GM18867 (cell line): ENCODE measurements at regions not wholly inside any gene's neighbourhood (a gene's known extent, or its start where the extent isn't known, plus 50 kb on each side); places are given as distances from the start of the nearest gene placed in this dataset.
"Not testable (repeated sequence)": the region's sequence is repeated elsewhere in the genome, so short reads cannot be mapped to it uniquely, and the experiment has no call there.

Source experiments
- ATAC-seq: cut with Tn5 transposase; IDR thresholded peaks from one replicate; pipeline ENCODE4 v1.9.1; 2021; ENCODE audit warnings: mild to moderate bottlenecking, moderate library complexity; ENCODE audit not compliant: unreplicated experiment

DNA sequence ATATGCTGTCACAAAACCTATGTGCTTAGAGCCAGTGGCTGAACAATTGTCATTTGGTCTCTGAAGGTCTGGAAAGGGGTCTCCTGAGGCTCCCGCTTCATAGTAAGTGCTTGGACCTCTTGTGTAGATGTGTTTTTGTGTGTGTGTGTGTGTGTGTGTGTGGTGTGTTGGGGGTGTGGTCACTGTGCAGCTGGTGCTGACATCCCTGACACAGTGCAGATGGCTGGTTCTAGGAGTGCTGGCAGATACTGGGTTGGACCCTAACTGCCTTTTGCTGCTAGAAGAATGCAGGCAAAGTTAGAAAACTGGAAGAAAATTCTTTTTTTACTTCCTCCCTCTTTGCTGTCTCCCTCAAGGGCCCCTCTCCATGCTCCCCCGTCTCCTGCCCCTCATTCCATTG is 1872.6 kb downstream of the ARAP2 start:
- no peak for ATAC-seq

DNA sequence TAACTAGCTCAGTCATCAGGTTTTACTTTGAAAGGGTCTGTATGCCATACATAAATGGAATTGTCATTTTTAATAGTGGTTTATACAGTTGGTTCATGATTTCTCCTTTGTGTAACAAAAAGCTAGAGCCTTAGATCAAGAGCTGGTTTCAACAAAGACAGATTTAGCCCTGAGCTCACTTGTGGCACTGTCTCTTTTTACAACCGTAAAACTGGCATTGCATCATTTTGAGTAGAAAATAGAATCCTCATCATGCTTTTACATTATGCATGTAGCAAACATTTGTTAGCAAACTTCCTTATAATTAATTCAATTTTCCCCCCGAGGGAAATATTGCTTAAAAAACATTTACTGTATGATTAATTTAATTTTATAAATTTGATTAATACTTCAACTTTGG is 1871.5 kb downstream of the ARAP2 start:
- ATAC-seq = no peak

DNA sequence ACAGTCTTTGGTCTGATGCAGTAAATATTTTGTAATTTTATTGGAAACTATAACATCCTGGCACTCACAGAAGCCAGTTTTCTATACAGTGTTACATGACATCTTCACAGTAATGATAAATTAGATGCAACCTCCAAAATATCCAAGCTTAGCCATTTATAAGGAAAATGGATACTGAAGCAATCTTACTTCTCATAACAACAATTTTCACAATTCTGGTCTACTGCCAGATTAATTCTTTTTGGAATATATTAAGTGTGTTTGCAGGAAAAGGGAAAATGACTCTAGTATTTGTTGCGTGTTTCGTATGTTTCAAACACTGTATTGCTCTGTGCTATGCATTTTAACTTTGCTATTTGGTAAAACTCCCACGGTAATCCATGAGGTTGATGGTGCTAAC is 1870.9 kb downstream of the ARAP2 start:
- no peak for ATAC-seq

DNA sequence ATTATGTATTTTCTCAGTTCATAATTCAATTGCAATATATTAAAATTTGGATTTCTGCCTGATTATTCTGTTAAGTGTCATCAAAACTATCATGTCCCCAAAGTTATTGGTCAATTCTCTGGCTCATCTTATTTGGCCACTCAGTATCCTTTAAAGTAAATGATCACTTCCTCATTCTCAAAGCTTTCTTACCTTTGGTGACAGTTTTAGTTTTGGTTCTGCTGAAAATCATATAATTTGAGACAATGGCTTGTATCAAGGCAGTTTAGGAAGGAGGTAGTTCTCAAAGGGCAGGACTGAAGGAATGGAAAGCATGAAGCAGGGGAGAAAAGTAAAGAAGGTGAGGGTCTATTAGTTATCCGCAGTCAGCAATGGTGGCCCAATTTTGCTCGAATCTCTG is 1832.1 kb downstream of the ARAP2 start:
- no peak for ATAC-seq

DNA sequence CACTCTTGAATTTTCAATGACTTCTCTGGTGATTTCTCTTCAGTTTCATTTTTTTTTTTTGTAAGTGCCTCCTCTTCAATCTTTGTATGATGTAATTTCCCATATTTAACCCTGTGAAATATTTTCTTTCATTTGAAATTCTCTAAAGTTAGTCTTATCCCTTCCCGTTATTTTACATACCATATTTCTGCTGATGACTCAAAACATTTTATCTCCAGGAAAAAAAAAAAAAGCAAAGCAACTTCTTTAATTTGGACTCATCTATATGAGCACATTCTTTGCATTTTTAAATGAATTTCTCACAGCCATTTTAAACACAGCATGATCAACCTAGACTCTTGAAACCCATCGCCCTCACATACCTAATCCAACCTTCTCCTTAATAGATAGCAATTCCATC is 1831.4 kb downstream of the ARAP2 start:
- ATAC-seq = no peak

DNA sequence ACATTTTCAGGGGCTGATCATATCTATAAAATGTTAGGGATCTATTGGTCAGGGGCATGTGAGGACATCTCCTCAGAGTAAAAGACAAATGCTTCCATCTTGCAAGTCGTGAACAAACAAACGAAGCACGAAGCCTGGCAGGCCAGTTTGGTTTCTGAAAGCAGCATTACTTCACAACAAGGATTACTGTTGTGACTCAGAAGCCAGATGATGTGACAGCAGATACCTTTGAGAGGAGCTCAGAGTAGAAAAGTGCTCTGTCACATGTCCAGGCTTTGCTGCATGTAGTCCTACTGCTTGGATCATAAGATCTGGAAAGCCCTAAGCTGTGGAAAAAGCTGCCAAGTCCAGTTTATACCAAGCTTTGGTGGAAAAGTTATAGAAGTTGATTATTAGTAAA is 1827.2 kb downstream of the ARAP2 start:
- no peak for ATAC-seq

DNA sequence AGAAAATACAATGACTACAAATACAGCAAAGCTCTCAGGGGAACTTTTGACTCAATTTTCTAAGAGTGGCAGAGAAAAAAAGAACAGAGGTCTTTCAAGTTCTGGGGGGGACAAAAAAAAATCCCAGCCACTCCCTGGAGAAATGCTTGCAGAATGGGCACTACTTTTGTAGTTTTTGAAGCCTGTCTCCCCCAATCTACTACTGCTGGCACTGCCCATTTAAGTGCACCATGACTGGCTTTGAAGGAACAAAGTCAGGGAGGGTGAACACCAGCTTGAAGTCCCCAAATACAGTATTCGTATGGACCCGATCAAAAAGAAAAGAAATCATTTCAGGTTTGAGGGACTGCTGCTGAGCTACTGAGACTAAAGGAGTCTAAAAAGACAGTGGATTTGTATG is 1824.4 kb downstream of the ARAP2 start:
- no peak for ATAC-seq

DNA sequence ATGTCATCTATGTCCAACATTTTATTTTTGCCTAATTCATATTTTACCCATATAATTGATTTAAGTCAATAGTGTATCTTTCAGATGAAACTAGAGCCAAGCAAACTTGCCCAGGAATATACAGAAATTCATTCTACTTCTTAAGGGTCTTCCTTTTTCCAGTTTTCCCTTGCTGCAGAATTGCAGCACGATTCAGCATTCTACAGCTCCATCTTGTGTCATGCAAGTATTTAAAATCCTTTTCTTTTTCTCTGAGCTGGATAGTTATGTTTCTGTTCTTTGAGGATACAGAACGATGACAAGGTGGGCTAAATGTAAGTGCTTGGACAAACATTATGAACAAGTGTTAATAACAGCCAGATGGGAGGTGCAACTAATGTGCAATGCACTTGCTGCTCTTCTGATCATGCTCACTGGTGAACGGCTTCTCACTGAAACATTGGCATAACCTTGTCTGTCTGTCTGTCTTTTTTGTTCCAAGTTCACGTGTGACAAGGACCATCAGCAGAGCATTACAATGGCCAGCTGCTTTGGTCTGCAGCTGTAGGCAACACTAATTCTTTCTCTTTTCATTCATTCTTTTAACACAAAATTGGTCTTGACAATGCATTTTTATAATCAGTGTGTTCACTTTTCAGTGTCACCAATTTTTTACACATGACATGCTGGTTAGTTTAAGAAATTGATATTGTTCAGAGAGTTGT is 1821.7 kb downstream of the ARAP2 start:
- no peak for ATAC-seq

DNA sequence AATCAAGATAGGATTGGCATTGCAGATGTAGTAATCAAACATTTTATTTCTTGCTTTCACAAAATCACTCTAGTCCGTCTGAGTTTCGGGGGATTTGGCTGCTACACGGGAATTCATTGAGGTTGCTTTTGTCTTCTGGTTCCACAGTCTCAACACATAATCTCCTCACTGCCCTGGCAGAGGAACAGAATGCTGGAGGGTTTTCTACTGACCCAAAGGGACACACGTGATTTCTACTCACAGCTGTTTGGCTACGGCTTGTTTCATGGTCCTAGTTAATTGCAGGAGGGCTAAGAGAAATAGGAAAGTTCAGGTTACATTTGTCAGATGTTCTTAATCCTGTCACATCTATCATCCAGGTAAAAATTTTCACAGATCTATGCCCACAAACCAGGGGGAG is 1811.6 kb downstream of the ARAP2 start:
- no peak for ATAC-seq

DNA sequence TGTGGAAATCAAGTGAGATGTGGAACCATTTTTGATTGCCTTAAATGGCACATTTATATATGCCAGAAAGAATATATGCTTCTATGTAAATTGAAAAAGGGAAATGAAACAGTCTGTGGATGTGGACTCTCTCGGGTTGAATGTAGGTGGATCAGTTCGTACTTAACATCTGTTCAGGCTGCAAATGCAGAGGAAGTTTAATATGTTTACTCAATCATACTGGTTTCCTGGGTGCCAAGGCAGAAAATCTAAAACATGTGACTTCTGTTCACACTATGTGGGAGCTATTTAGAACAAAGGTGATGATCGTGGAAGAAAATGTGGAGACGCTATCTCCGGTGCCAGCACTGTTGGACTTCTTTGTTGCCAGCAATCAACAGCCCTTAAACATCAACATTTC is 1809.9 kb downstream of the ARAP2 start:
- peak; percentile 52 for ATAC-seq

DNA sequence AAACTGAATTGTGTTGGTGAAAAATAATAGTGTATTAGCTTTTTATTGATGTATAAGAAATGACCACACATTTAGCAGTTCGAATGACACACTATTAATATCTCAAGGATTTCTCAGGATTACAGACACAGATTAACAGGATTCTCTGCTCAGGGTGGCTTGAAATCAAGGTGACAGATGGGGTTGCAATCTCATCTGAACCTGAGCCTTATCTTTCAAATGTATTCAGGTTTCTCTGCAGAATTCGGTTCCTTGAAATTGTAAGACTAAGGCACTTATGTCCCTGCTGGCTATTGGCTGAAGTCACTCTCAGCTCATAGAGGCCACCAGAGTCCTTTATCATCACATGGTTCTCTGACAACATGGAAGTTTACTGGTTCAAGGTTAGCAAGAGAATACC is 1780.1 kb downstream of the ARAP2 start:
- no peak for ATAC-seq

DNA sequence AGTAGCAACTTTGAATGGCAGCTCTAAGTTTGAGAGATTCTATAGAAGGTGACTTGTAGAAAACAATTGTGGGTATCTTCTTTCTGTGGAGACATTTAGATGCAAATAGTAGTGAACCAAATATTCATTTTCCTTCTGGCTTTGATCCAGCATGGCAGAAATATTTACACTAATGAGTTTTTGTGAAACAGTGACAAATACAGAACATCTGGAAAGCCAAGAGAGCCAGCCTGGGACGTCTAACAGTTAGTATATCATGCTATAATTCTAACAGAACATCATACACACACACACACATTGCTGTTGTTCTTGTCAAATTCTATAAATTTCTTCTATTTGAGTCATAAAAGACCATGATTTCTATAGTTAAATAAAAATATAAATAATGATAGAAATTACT is 1777.9 kb downstream of the ARAP2 start:
- ATAC-seq = no peak

DNA sequence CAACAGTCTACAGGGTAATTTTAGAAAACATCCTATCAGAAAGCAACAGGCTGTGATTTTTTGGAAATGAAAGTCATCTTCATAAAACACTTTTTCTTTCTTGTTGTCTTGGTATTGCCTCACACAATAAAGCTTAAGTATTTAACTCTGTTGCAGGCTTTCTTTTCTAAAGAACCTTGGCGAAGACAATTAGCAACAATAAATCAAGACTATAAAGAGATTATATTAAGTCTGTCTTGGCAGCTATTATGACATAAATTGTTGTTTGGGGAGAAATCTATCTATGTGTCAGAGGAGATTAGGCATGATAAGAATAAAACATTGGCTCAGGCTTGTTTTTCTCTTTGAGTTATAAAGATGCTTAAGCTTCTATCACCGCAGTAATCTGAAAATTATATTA is 1774.8 kb downstream of the ARAP2 start:
- no peak for ATAC-seq

DNA sequence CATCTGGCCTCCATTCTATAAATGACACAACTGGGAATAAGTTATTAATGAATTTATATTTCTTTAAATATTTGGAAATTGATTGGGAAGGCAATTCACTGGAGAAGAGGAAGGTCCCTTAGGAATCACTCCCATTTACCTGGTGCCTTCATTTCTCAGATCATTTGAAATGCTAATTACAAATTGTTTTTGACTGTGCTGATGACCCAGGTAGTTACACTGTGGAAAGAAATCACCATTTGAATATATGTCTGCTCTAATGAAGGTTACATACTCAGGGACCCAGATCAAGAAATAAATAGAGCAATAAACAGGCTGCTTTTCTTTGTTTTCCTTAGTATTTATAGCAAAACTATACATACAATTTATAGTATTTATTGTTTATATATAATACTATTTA is 1759.1 kb downstream of the ARAP2 start:
- ATAC-seq = no peak

DNA sequence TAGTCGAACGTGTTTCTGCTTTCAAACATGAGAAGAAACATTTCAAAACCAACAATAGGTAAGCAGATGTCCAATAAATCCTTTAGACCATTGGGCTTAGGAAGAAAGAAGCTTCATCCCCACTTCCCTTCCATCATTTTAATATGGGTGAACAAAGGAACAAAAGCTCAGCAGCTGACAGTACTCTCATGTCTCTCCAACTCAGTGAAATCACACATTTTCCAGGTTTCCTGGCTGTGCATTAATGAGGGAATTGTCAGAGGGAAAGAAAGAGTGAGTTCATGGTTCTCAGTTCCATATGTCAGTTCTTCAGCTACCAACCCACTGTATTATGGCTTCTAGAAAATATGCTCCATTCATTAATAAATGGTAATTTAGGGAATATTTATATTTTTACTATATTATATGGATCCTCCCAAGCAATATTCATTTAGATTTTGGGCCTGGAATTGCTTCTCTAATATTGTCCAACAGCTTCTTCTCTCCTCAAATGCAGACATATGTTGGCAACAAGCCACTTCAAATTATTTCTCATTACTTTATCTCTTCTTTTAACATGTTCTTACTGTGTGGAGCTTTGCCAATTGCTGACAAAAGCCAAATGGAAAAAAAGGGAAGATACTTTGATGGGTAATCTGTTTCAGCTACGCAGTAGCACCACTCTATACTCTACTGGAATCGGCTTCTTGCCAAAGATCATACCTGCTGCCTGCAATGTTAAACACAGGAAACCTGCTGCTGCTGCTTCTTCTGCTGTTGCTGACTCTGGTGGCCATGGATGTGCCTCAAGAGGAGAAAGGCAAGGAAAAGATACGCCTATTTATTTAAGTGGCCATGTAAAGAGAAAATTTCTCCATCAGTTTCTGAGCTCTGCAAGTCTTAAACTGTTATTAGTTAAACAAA is 1757.6 kb downstream of the ARAP2 start:
- ATAC-seq = no peak

DNA sequence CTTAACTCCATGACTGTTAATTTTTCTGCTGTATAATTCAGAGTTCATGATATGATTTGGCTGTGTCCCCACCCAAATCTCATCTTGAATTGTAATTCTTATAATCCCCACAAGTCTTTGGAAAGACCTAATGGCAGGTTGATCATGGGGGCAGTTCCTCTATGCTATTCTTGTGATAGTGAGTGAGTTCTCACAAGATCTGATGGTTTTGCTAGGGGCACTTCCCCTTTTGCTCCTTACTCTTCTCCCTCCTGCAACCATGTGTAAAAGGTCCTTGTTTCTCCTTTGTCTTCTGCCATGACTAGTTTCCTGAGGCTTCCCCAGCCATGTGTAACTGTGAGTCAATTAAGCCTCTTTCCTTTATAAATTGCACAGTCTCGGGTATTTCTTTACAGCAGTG is 1751.9 kb downstream of the ARAP2 start:
- no peak for ATAC-seq

DNA sequence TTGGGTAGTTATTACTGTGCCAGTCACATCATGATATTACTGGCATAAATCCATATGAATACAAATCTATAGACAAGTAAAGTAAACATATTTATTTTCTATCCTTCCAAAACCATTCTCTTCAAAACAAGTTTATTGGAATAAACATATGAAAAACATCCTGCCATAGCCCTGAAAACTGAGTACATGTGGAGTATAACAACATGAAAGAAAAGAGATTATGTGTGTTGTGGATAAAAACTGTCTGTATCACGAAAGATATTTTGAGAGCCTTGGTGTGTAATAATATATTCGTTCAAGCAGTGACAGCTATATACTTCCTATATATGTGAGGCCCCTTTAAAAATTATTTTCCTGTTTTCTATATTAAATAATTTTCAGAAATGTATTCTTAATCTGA is 1742.2 kb downstream of the ARAP2 start:
- ATAC-seq = no peak

DNA sequence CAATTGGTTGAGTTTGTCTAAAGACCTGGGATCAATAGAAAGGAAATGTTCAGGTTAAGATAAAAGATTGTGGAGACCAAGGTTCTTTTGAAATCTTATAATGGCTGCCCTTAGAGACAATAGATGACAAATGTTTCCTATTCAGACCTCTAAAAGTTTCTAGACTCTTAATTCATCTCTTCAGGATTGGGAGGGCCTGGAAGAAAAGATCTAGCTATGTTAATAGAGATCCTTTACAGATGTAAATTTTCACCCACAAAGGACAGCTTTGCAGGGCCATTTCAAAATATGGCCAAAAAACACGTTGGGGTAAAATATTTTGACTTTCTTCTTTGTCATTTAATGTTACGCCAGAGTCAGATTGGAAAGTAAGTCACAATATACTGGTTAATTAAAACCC is 1739.6 kb downstream of the ARAP2 start:
- ATAC-seq = not testable (repeated sequence)

DNA sequence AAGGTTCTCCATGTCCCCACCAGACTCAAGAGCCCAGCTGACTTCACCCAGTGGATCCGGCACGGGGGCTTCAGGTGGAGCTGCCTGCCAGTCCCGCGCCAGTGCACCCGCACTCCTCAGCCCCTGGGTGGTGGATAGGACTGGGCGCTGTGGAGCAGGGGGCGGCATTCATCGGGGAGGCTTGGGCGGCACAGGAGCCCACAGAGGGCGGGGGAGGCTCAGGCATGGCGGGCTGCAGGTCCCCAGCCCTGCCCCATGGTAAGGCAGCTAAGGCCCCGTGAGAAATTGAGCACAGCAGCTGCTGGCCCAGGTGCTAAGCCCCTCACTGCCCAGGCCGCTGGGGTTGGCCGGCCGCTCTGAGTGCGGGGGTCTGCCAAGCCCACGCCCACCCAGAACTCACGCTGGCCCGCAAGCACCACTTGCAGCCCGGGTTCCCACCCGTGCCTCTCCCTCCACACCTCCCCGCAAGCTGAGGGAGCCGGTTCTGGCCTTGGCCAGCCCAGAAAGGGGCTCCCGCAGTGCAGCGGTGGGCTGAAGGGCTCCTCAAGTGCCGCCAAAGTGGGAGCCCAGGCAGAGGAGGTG is 1737.7 kb downstream of the ARAP2 start:
- not testable (repeated sequence) for ATAC-seq

DNA sequence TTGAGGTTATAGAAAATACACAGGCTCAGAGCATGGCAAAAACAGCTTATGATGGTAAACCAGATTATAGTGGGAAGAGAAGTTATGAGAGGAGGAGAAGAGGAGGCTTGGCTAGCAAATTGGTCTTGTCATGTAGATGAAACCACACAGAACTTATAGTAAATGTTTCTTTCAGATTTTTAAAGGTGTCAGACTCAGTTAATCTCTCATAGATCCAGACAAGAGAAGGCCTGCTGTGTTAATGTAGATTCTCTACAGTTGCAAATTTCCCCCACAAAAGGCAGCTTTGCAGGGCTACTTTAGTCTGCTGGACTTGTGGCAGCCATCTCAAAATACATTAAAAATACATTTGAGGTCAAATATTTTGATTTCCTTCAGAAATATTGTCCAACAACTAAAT is 1731.7 kb downstream of the ARAP2 start:
- ATAC-seq = no peak

DNA sequence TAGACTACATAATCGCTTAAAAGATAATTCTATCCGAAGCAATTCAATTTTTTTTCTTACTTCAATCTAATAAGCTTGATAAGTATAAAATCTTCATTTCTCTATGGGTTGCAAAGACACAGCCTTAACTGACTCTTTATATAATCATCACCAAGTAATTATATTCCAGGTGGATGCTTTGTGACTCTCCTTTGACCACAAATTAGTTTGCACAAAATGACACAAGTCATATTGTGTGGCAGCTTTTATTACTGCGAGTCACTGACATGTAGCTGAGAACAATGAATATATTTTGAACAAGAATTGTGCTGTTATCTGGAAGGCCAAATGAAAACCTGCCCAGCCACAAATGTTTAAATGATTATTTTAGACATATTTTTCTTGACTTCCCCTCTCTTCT is 1727.8 kb downstream of the ARAP2 start:
- ATAC-seq = no peak

DNA sequence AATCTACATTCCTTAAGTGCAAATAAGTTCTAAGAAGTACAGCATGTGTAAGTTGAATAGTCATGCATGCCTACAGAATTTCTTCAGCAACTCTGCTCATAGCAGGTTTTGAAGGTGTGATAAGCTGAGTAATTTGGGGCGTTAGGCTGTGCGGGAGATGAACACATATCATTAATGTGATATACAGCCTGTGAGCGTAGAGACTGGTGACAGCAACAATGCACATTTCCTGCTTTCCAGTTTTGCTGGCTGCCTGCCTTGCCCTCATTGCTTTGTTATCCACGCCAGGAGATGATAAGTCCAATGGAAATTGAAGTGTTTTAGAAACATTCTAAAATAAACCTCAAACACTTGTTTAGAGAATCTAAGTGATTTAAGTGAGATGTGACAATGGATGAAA is 1709.4 kb downstream of the ARAP2 start:
- no peak for ATAC-seq
